Activated naive CD8-positive, alpha-beta T cell treated with anti-CD3 and anti-CD28 coated beads, Interleukin-2, amount 50 U/mL, for 24 hours (primary cell): ENCODE measurements at regions not wholly inside any gene's neighbourhood (a gene's known extent, or its start where the extent isn't known, plus 50 kb on each side); places are given as distances from the start of the nearest gene placed in this dataset.

Experiments
- ATAC-seq: fragments of 150-1000 bp; cut with Tn5 transposase; one replicate; pipeline ENCODE4 v1.10.0; 2021
- DNase-seq: peaks from one replicate; pipeline ENCODE4 v3.0.0; 2021
- H3K27ac Mint-ChIP-seq: one replicate; pipeline ENCODE4 v1.8.0; 2021; ENCODE audit warnings: mild to moderate bottlenecking, mixed read lengths
- H3K27me3 Mint-ChIP-seq: one replicate; pipeline ENCODE4 v1.8.0; 2021; ENCODE audit warnings: mixed read lengths
- H3K36me3 Mint-ChIP-seq: one replicate; pipeline ENCODE4 v1.8.0; 2021; ENCODE audit warnings: low read depth, mixed read lengths
- H3K4me1 Mint-ChIP-seq: one replicate; pipeline ENCODE4 v1.8.0; 2021; ENCODE audit warnings: mixed read lengths
- H3K4me3 Mint-ChIP-seq: one replicate; pipeline ENCODE4 v1.8.0; 2021; ENCODE audit warnings: mild to moderate bottlenecking, moderate library complexity, mixed read lengths
- H3K9me3 Mint-ChIP-seq: one replicate; pipeline ENCODE4 v1.8.0; 2021; ENCODE audit warnings: mixed read lengths

DNA sequence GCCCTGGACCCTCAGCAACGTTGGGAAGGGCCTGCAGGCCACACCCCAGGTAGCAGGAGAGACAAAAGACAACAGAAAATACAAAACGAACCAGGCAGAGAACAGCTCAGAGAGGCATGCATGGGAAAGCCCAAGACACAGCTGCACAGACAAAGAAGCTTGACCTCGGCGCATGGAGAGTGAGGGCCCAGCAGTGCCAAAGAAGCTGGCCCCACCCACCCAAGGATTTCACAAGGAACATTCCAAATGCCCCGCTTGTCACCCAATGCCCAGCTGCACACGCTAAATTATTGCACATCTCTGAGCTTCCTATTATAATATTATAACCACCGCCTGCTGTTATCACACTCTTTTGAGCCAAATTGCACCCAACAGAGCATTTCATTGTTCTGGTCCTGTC, 147.7 kb upstream of the TBL1X start:
- H3K4me1 Mint-ChIP-seq = peaks cover 26% of the 10 kb centered on the region
- H3K36me3 Mint-ChIP-seq = no peaks in the 10 kb centered on the region
- no peak overlapping the region for H3K27ac Mint-ChIP-seq
- ATAC-seq (no peak), DNase-seq (no peak)
- peaks cover 2% of the 10 kb centered on the region for H3K27me3 Mint-ChIP-seq
- no peaks in the 10 kb centered on the region for H3K9me3 Mint-ChIP-seq
- no peak overlapping the region for H3K4me3 Mint-ChIP-seq

- Mint-ChIP-seq H3K27ac (no peak overlapping the region), H3K4me3 (no peak overlapping the region), H3K4me1 (peaks cover 25% of the 10 kb centered on the region), H3K9me3 (no peaks in the 10 kb centered on the region), H3K27me3 (peaks cover 2% of the 10 kb centered on the region), H3K36me3 (no peaks in the 10 kb centered on the region)
- peak; percentile 33 for ATAC-seq
- DNase-seq = no peak
Measured at GRCh38 chrX:9318213-9318612, 146.6 kb upstream of the TBL1X start.

GRCh38 chrX:9318766-9319165, 146.1 kb upstream of the TBL1X start:
- Mint-ChIP-seq H3K27ac (no peak overlapping the region), H3K27me3 (peaks cover 2% of the 10 kb centered on the region), H3K9me3 (no peaks in the 10 kb centered on the region), H3K36me3 (no peaks in the 10 kb centered on the region), H3K4me1 (peaks cover 24% of the 10 kb centered on the region), H3K4me3 (no peak overlapping the region)
- ATAC-seq (no peak), DNase-seq (no peak)

- H3K27me3 Mint-ChIP-seq = peaks cover 2% of the 10 kb centered on the region
- H3K4me1 Mint-ChIP-seq = peaks cover 20% of the 10 kb centered on the region
- DNase-seq (no peak), ATAC-seq (no peak)
- H3K9me3 Mint-ChIP-seq = no peaks in the 10 kb centered on the region
- H3K36me3 Mint-ChIP-seq = no peaks in the 10 kb centered on the region
- no peak overlapping the region for H3K27ac Mint-ChIP-seq
- H3K4me3 Mint-ChIP-seq = no peak overlapping the region
Measured at GRCh38 chrX:9320940-9321339, 143.9 kb upstream of the TBL1X start.

DNA sequence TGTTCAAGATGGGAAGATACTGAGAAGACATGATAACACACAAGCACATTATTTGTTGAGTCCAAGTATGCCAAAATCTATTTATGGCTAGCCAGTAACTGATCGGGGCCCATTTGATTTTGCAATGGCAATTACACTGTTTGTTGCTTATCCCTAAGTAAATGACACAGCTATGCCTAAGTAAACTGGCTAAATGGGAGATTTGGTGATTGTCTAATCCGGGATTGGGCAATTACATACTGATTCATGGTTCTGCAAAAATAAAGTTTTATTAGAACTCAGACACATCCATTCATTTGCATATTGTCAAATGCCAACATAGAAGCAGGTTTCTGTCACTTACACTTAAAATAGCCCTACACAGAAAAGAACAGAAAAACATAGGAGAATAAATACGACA, 140.2 kb upstream of the TBL1X start:
- H3K36me3 Mint-ChIP-seq = no peaks in the 10 kb centered on the region
- ATAC-seq (no peak), DNase-seq (no peak)
- no peaks in the 10 kb centered on the region for H3K9me3 Mint-ChIP-seq
- H3K4me1 Mint-ChIP-seq = peaks cover 21% of the 10 kb centered on the region
- H3K27ac Mint-ChIP-seq = no peak overlapping the region
- no peak overlapping the region for H3K4me3 Mint-ChIP-seq
- H3K27me3 Mint-ChIP-seq = peaks cover 2% of the 10 kb centered on the region

DNA sequence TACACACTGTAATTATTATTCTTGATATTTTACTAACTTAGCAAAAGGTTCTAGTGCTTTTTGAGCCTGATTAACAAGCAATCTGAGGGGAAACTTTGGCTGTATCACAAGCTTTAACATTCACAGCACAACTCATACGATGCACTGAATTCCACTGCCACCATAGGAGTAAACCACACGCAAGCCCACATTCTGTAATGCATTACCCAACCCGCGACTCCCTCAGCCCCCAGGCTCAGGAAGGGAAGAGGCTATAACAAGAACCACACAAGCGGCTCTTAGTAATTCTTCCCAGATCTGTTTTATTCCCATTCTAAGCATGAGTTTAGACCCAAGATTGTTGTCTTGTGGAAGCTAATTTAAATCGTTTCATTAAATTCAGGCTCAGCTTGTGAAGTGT, 138.5 kb upstream of the TBL1X start:
- peaks cover 19% of the 10 kb centered on the region for H3K4me1 Mint-ChIP-seq
- H3K27ac Mint-ChIP-seq = no peak overlapping the region
- H3K9me3 Mint-ChIP-seq = no peaks in the 10 kb centered on the region
- no peaks in the 10 kb centered on the region for H3K36me3 Mint-ChIP-seq
- no peak overlapping the region for H3K4me3 Mint-ChIP-seq
- ATAC-seq (no peak), DNase-seq (no peak)
- H3K27me3 Mint-ChIP-seq = no peaks in the 10 kb centered on the region

DNA sequence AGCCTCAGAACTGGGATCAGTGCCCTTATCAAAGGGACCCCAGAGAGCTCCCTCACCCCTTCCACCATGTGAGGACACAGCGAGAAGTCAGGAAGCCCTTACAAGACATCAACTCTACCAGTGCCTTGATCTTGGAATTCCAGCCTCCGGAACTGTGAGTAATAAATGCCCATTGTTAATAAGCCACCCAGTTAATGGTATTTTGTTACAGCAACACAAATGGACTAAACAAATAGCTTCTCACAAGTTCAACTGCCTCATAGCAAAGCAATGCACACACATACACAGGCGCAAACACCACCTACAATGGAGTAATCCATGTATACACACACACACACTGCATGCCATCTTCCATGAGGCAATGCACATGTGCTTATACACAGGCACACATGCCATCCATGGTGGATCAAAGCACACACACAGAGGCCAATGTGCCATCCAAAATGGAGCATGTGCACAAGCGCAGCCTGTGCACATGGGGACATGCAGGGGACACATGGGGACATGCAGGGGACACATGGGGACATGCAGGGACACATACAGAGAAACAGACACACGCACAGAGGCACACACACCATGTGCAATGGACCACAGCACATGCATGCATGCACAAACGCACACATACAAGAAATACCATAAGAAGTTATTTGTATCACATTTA, 137.6 kb upstream of the TBL1X start:
- DNase-seq (no peak), ATAC-seq (no peak)
- H3K4me1 Mint-ChIP-seq = peaks cover 19% of the 10 kb centered on the region
- no peaks in the 10 kb centered on the region for H3K36me3 Mint-ChIP-seq
- H3K27me3 Mint-ChIP-seq = no peaks in the 10 kb centered on the region
- no peak overlapping the region for H3K27ac Mint-ChIP-seq
- no peaks in the 10 kb centered on the region for H3K9me3 Mint-ChIP-seq
- no peak overlapping the region for H3K4me3 Mint-ChIP-seq

- no peak overlapping the region for H3K4me3 Mint-ChIP-seq
- ATAC-seq (no peak), DNase-seq (no peak)
- H3K27me3 Mint-ChIP-seq = no peaks in the 10 kb centered on the region
- H3K4me1 Mint-ChIP-seq = peaks cover 19% of the 10 kb centered on the region
- H3K27ac Mint-ChIP-seq = no peak overlapping the region
- H3K9me3 Mint-ChIP-seq = no peaks in the 10 kb centered on the region
- H3K36me3 Mint-ChIP-seq = no peaks in the 10 kb centered on the region
Measured at GRCh38 chrX:9327747-9328145, 137.1 kb upstream of the TBL1X start.

- no peak overlapping the region for H3K27ac Mint-ChIP-seq
- H3K36me3 Mint-ChIP-seq = no peaks in the 10 kb centered on the region
- no peak overlapping the region for H3K4me3 Mint-ChIP-seq
- no peak for DNase-seq
- no peaks in the 10 kb centered on the region for H3K27me3 Mint-ChIP-seq
- H3K4me1 Mint-ChIP-seq = peaks cover 12% of the 10 kb centered on the region
- no peaks in the 10 kb centered on the region for H3K9me3 Mint-ChIP-seq
- no peak for ATAC-seq
Measured at GRCh38 chrX:9329056-9329455, 135.8 kb upstream of the TBL1X start.

- ATAC-seq = no peak
- Mint-ChIP-seq H3K4me1 (peaks cover 12% of the 10 kb centered on the region), H3K4me3 (no peak overlapping the region), H3K27me3 (no peaks in the 10 kb centered on the region), H3K9me3 (no peaks in the 10 kb centered on the region), H3K36me3 (no peaks in the 10 kb centered on the region), H3K27ac (no peak overlapping the region)
- DNase-seq = no peak
Measured at GRCh38 chrX:9330249-9330982, 134.4 kb upstream of the TBL1X start.

DNA sequence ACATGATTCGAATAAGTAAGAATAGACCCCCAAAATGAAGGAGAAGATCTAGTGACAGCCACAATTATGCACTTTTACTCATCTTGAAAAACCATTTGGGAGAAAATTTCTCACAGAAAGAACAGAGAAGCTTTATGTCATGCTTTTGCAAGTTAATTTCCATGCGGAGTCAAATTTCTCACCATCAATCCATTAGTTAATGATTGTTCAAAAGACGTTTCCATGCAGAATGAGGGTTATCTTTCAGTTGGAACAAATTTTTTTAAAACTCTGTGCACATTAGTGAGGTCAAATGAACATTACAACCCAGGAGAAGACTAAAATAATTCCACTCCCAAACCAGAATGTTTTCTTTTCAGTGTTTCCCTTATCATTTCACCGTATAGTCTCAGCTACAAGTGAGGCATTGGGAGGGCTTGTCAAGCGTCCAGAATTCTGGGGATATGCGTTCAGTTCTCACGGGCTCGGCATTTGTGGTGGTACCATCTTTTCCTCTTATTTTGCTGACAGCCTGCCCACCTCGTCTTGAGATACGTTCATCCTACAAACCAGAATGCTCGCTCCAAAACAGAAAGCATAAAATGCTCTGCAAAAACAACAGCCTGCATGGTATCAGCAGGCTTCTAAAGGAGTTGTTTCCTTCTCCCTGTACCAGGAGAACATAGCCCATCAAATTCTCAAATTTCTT, 130.8 kb upstream of the TBL1X start:
- Mint-ChIP-seq H3K4me1 (peaks cover 9% of the 10 kb centered on the region), H3K4me3 (no peak overlapping the region), H3K27ac (no peak overlapping the region), H3K36me3 (no peaks in the 10 kb centered on the region), H3K27me3 (peaks cover 2% of the 10 kb centered on the region), H3K9me3 (no peaks in the 10 kb centered on the region)
- DNase-seq = no peak
- ATAC-seq = no peak

DNA sequence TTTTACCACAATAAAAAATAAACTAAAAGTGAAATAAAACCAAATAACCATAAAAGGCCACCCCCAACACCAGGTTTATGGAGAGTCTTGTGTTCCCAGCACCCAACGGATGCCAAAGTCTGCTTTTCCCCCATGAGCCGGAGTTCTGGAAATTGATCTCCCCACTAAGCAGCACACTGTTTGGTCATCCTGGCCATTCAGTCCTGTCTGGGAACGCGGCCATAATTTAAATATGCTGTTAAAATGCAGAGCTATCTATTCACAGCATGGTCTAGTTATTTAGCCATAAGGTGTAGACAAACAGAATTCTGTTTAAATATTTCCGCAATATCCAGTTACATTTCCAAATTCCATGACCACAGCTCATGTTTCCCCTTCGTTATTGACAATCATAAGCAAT, 129.6 kb upstream of the TBL1X start:
- Mint-ChIP-seq H3K4me1 (peaks cover 18% of the 10 kb centered on the region), H3K9me3 (no peaks in the 10 kb centered on the region), H3K27me3 (peaks cover 2% of the 10 kb centered on the region), H3K4me3 (no peak overlapping the region), H3K27ac (no peak overlapping the region), H3K36me3 (no peaks in the 10 kb centered on the region)
- no peak for DNase-seq
- ATAC-seq = no peak

DNA sequence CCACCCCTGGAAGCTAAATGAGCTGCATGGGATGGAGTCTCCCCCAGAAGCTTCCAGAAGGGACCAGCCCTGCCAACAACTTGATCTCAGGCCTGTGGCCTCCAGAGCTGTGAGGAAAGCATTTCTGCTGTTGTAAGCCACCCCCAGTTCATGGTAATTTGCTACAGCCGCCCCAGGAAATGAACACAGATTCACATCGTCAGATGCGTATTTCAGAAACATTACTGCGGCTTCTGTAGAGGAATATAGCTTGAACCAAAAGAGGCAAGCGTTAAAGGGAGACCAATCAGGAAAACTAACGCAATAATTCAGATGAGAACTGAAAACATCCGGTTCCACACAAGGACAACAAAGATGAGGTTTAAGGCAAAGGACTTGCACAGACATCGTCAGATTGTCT, 128.4 kb upstream of the TBL1X start:
- H3K27ac Mint-ChIP-seq = no peak overlapping the region
- H3K27me3 Mint-ChIP-seq = peaks cover 2% of the 10 kb centered on the region
- H3K9me3 Mint-ChIP-seq = no peaks in the 10 kb centered on the region
- no peak for ATAC-seq
- H3K36me3 Mint-ChIP-seq = no peaks in the 10 kb centered on the region
- no peak for DNase-seq
- no peak overlapping the region for H3K4me3 Mint-ChIP-seq
- H3K4me1 Mint-ChIP-seq = peaks cover 29% of the 10 kb centered on the region

DNA sequence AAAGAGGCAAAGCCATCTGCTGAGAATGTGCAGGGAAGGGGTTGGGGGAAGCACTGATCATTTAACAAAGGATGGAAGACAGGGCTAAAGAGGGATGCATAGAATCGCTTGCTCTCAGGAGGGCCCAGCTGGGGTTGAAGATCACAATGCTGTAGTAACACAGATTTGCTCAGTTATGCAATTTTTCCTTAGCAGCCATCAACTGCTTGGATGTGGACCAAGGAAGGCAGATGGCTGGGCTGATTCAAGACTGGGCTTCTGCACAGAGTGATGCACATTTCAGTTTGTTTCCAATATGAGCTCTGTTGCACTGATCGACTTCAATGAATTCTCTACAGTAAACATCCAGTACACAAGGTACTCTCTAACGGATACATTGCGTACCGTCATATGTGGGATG, 127.8 kb upstream of the TBL1X start:
- DNase-seq (no peak), ATAC-seq (no peak)
- Mint-ChIP-seq H3K27ac (no peak overlapping the region), H3K9me3 (no peaks in the 10 kb centered on the region), H3K4me1 (peaks cover 31% of the 10 kb centered on the region), H3K27me3 (peaks cover 2% of the 10 kb centered on the region), H3K4me3 (no peak overlapping the region), H3K36me3 (no peaks in the 10 kb centered on the region)

GRCh38 chrX:9338986-9339385, 125.9 kb upstream of the TBL1X start:
- Mint-ChIP-seq H3K4me3 (no peak overlapping the region), H3K9me3 (no peaks in the 10 kb centered on the region), H3K36me3 (no peaks in the 10 kb centered on the region), H3K27ac (no peak overlapping the region), H3K4me1 (peaks cover 36% of the 10 kb centered on the region), H3K27me3 (peaks cover 2% of the 10 kb centered on the region)
- DNase-seq = no peak
- ATAC-seq = no peak
